NCI-H460 (cell line): ENCODE measurements at regions not wholly inside any gene's neighbourhood (a gene's known extent, or its start where the extent isn't known, plus 50 kb on each side); places are given as distances from the start of the nearest gene placed in this dataset.
A peak's percentile ranks its signal among the peaks of the same experiment; 100 is the strongest.

ENCODE experiments used
- DNase-seq: peaks from one replicate; pipeline ENCODE4 v3.0.0-alpha.2; 2016; ENCODE audit warnings: low read depth; ENCODE audit errors: extremely low read depth

DNA sequence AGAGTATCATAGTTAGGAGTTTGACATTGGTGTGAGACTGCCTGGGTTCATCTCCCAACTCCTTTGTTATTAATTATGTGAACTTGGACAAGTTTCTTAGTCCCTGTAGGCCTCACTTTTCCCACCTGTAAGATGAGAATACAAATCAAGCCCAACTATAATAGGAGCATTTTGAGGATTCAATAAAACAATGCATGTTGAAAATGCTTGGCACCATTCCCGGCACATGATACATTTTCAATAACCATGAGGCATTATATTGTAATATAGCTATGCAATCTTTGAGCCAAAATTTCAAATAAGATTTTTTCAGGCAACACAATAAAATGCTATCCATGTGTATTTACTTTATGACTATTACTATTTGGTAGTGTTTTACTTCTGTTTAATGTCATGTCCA lies 229.0 kb upstream of the SP4 start:
- no peak for DNase-seq

DNA sequence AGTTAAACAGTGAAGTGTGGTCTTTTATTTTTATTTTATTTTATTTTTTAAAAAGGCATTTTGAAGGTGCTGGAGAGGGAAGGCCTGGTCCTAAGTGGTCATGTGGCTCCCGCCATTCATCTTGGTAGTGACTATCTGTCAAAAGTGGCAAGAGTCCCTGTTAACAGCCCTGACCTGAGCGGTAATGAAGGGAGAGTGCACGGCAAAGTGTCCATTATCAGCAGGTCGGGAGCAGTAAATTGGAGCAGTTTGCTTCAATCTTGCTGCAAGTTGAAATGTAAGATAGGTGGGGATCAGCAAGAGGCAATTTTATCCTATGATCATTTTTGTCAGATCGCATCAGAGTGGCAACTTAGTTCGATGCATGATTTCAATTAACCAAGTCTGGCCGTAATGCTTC lies 227.4 kb upstream of the SP4 start:
- DNase-seq: no peak

DNA sequence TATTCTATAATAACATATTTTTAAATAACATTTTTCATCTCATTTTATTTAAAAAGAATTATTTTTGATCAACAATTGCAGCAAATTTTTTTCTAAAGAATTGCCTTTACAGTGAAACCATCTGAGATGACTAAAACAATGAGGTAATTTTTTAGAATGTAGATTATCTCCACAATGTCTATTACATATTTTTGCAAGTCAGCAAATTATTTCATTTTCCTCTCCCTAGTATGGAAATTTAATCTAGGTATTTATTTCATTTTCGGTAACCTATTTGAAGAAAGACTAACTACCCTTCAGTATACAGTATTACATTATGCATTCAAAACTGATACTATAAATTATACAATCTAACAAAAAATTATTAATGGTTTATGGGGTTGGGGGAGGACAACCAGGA lies 213.2 kb upstream of the SP4 start:
- DNase-seq: no peak

DNA sequence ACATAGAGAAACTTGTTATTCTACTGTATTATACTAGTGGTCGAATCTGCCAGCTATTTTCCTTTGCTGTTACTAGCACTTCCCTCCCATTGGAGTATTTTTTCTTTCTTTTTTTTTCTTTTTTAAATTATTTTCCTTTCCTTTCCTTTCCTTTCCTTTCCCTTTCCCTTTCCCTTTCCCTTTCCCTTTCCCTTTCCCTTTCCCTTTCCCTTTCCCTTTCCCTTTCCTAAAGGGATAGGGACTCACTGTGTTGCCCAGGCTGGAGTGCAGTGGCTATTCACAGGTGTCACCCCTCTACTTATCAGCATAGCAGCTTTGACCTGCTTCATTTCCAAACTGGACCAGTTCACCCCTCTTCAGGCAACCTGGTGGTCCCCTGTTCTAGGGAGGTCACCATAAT lies 212.6 kb upstream of the SP4 start:
- no peak for DNase-seq

DNA sequence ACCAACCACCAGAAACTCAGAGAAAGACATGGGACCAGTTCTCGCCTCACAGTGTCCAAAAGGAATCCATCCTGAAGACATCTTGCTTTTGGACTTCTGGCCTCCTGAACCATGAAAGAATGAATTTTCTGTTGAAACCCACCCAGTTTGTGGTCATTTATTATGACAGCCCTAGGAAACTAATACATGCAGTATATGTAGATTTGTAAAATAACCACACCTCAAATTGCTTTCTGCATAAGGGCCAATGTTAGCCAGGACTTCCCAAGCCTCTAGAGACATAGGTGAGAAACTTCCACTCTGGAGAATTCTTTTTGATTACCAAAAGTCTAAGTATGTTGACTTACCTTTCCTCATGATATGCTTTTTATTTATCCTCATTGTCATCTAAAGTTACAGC lies 210.5 kb upstream of the SP4 start:
- DNase-seq: no peak

DNA sequence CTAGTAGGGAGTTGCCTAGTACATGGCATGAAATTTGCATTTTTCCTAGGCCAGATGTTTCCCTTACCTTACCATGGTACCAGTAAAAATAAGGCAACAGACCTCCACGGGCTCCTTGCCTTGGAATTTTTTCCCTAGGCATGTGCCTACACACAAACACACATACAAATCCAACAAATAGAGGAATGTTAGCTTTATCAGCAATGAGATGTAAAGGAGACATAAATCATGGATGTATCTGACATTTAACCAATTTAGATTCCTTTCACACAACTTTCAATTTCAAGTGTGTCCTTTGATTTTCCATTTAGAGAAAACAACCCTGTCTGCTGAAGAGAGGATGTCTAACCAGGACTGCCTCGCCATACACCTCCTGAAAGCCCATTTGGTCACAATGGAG lies 209.7 kb upstream of the SP4 start:
- no peak for DNase-seq

DNA sequence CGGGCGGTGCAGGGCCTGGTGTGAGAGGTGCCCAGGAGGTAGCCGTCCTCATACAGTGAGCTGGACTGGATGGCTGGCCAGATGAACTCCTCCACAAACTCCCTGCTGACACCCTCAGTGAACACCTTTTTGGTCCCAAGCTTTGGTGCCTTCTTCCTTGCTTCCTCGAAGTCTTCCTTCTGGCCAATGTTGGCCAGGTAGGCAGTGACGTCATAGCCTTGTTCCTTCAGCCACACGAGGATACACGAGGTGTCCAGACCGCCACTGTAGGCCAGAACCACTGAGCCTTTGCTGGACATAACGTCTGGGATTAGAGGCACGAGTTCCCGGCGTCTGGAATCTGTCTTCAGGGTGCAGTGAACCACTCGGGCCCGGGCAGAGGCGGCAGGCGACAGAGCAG lies 206.8 kb upstream of the SP4 start:
- DNase-seq: no peak

DNA sequence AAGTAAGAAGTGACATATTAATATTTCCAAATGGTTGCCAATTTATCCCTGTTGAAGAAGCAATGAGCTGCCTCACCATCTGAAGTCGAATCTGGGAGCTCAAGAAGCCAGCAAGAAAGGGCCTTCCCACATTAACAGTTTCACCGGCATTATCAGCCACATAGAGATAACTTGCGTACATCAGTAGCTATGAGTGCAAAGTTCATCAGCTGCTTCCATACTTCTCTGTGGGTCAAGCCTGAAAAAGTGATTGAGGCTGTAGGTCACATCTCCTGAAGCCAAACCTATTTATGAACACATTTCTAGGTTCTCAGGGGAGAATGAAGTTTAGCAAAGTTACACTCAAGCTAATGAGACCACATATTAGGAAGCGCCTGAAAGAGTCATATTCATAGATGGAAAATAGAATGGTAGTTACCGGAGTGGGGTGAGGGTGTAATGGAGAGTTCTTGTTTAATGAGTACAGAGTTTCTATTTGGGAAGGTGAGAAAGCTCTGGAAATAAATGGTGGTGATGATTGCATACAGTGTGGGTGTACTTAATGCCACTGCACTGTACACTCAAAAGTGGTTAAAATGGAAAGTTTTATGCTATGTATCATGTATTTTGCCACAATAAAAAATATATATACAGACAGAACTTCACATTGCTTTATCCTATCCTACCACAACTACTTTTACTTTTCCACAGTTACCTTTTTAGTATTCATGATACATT lies 189.3 kb upstream of the SP4 start:
- DNase-seq: no peak

DNA sequence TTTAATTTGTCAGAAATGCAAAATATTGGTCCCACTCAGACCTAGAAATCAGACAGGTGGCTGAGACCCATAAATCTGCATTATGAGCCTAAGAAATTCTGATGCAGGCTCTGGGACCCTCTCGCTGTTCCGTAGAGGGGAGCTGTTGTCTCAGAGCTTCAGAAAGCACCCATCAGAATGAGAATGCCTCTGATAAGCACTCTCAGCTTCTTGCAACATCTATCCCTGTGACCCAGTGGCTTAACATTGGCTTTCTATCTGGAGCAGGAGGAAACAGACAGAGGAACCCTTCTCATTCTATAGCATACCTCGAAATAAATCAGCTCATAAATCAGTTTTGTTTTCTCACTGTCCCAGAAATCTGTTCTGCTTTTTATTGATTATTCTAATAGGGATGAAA lies 184.6 kb upstream of the SP4 start:
- no peak for DNase-seq

DNA sequence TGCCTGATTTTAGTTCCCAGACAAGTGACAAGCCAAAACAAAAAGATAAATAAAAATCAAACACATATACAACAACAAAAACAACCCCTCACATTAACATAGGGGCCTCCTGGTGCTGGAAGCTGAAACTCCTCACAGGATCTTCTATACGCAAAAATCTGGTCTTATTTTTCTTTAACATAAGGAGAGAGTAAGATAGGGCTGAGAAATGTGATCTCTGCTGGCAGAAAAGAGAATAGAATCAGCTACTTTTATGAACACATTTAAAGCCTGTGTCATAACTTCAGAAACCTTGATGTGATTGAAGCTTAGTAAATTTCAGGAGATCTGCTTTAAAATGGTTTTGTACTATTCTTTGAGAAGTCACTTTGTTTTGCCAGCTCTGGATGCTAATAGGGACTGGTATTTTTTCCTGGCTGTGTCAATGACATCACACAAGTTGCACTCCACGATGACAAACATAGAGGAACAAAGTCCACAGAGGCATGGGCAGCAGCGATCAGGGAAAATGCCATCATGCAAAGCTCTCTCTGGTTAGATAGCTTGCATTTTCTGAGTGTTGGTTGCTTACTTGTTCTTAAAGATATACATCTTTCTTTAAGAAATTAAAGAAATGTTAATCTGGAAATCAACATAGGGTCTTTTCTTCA lies 176.6 kb upstream of the SP4 start:
- DNase-seq: no peak

DNA sequence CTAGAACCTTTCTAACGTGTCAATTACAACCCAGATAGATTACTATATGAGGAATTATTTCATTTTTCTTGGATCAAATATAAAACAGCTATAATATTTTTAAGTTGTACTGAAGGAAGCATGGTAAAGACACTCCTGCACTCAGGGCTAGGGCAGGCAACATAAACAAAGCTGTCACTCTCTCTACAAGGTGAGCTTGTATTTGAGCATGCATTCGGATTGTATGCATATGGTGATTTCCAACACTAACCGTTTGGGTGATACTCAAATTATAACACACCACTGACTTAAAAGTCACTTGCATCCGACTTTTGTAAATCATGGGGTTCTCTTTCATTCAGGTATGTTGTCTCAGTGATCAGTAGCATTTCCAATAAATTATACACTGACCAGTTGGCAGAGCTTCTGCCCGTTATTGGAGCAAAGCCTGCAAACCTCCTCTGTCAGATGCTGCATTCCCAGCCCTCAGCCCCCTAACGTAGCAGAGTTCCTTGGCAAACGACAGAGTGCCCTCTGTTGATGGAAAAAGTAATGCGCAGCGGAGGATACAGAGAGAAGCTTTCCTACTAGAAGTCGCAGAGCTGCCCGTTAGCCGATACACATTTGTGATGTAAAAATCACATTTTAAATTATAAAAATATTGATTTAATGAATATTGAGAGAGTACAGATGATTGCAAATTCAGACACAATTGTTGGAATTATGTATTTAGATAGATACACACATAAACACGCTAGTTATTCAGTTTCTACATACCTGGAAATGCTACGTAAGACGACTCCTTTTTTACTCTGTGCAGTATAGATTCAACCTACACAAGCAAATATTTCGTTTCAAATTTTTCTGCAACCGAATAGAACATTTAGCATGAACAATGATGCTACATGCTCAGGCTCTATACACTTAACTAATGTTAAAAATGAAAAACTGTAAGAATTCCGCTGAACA lies 173.9 kb upstream of the SP4 start:
- peak; percentile 65 for DNase-seq

DNA sequence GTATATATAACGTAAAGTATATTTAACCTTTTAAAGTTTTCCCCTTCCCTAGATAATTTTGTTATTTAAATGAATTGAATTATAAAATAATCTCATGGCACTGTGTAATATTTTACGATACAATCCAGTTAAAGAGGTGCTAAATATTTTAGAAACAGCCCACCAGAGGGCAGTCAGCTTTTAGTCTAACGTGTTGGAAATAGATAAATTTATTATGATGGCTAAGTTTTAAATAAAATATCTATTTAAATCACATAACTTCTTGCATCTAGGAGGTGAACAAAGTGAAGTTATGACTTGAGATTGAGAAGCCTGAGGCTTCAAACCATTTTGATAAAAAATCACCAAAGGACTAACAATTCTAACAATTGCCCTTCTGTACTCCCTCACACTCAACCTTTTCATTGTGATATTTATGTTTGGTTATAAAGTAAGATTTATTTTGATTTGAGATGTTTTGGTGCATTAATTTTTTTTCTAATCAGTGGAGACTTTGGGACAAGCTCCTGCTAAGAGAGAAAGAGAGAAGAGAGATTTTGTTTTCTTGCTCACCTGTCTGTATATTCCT lies 171.5 kb upstream of the SP4 start:
- DNase-seq: peak; percentile 36

DNA sequence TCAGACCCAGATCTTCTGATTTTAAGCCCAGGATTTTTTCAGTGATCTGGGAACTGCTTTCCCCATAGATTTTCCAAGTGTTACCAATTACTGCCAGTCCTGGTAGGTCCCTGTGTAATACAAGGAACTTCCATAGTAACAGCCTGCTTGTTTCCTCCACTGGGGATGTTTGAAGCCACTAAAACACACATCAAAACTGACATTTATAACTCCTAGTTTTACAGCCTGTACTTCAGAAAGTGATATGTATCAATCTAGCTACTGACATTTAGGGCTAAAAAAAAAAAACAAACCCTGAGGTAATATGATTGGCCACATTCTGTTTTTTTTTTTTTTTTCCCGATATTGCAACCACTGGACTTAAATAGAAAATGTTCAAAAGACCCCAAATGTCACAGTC lies 166.9 kb upstream of the SP4 start:
- DNase-seq: no peak

DNA sequence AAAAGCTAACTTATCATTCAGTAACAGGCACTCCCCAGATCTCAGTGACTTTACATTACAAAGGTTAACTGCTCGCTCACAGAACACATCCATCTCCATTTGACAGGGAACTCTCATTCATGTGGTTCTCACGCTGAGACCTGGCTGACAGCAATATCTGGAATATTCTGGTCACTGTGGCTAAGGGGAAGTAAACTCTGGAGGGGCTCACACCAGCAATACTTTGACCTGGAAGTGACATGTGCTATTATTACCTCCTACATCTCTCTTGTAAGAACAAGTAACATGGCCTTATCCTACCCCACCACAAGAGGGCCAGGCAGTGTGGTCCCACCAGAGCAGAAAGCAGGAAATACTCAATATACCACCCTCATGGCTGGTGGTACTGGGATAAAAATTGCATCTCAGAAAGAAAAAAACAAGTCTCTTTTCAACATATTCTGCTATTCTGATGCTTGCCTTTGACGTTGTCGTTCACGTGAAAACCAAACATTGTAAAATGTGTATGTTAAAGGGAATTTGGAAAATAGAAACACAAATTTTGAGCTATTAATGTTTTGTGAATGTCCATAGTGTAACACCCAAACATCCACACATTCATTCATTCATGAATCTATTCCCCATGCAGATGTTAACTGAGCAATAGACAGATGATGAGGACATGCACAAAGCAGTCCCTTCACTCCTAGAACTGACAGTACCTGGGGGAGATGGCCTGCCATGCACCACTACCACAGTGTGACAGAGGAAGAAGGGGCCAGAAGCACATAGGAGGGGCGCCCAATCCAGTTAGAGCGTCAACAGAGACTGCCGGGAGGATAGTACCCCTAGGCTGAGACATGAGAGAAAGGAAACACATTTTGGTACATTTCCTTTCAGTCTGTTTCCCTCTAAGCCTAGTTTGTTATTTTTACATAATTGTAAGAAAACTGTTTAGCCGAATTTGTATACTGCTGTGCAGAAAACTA lies 166.0 kb upstream of the SP4 start:
- peak; percentile 17 for DNase-seq

DNA sequence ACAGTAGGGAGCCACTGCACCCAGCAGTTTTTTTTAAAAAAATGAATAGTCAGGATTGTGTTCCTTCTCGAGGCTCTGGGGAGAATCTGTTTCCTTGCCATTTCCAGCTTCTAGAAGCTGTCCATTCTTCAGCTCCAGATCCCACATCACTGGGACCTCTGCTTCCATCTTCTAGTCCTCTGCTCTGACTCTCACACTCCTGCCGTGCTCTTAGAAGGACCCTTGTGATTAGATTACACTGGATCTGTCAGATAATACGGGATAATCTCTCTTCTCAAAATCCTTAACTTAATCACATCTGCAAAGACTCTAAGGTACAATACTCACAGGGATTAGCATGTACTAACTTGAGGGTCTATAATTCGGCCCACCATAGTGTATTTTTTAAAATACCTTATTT lies 158.9 kb upstream of the SP4 start:
- DNase-seq: no peak

DNA sequence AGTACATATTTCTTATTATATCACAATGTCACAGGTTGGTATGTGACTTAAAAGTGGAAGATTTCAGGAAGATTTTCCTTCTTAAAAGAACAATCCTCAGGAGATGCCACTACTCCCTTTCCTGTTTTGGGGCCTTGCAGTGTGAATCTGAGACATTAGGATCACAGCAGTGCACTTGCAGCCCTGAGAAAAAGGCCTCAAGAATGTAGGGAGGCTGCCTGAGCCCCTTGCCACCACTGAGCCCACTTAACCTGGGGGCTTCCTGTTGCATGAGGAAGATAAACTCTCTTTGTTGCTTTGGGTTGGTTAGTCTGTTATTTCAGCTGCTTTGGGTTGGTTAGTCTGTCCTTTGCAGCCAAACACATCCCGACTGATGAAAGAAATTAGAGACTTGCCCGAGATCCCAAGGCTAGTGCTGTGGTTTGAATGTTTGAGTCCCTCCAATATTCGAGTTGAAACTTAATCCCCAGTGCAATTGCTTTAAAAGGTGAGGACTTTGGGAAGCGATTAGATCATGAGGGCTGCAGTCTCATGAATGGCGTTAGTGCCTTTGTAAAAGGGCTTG lies 151.3 kb upstream of the SP4 start:
- DNase-seq: no peak

DNA sequence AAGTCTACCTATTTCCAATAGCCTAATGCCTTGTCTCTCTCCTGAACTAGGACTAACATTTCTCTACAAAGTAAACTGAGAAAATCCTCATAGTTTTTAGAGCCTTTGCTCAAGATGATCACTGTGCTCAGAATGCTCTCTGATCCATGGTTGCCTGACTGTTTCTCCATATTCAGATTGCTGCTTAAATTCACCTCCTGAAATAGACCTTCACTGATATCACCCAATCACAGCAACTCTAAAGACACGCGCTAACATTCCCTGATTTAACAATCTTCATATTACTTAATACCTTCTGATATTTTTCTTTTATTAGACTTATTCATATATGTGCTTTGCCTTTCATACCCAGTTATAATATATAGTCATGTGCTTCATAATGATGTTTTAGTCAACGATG lies 148.9 kb upstream of the SP4 start:
- no peak for DNase-seq

DNA sequence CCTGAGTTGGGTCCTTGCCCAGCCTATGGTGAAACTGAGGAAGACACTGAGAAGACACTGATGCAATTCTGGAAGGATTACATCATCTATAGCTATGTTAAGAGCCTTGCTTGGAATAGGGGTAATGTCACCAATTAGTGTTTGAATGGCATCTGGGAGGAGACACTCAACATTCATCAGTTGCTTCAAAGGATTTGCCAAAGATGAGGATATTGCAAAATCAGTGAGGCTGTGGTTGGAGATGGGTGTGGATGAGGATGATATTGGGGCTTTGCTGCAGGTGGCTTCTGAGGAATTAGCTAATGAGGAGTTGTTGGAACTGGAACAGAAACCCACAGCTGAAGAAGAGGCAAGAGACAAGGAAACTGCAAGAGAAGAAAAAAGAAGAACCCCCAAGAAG lies 146.7 kb upstream of the SP4 start:
- DNase-seq: no peak

DNA sequence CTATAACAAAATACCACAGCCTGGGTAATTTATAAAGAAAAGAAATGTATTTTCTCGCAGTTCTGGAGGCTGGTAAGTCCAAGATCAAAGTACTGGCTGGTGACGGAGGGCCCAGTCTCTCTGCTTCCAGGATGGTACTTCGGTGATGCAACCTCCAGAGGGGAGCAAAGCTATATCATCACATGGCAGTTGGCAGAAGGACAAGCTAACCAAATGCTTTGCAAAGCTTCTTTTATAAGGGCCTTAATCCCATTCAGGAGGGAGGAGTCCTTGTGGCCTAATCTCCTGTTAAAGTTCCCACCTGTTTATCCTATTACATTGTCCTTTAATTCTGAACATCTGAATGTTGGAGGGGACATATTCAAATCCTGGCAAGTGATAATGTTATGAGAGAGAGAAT lies 134.1 kb upstream of the SP4 start:
- DNase-seq: no peak

DNA sequence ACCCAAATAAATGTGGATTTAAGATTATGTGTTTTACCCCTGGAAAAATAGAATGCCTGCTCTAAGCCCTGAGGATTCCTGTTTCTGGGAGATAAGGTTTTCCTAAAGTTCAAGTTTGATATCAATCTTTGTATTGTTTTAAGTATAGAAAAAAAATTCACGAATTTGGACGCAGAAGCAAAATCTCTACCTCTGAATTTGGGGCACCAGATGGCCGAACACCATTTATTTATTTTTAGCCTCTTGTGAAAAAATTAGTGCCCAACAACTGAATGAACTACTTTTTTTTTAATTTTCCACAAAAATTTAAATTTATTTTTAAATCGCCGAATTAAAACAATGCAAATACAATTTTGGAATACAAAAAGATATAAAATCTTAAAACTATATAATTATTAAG lies 128.1 kb upstream of the SP4 start:
- DNase-seq: no peak
